ENCODE measurements at regions not wholly inside any gene's neighbourhood (a gene's known extent, or its start where the extent isn't known, plus 50 kb on each side); places are given as distances from the start of the nearest gene placed in this dataset.

DNA sequence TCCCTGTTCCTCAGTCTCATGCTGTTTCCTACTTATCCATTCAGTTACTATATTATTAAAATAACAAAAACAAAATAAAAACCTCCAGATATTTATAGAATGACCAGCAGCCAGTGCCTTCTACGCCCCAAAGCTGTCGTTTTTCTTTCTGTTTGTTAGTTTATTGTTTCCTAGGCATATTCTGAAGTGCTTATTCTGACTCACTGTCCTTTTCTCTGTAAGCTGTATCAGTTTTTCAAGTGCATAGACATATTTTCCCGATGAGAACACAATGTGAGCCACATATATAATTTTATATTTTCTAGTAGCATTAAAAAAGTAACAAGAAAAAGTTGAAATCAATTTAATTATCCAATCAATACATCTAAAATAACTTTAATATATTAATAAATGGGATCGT is 2158.6 kb upstream of the TENM3 start:
- TF ChIP-seq POLR2A (IDR thresholded peaks at IDR 0.05; ENCODE audit: borderline replicate concordance, extremely low read depth, insufficient read depth, insufficient read length), result no peak
- TF ChIP-seq EZH2 (IDR thresholded peaks at IDR 0.05), result no peak
- no peak for TF ChIP-seq EZH2phosphoT487 (IDR thresholded peaks at IDR 0.05; ENCODE audit: borderline replicate concordance)
- TF ChIP-seq, protein P1, sequence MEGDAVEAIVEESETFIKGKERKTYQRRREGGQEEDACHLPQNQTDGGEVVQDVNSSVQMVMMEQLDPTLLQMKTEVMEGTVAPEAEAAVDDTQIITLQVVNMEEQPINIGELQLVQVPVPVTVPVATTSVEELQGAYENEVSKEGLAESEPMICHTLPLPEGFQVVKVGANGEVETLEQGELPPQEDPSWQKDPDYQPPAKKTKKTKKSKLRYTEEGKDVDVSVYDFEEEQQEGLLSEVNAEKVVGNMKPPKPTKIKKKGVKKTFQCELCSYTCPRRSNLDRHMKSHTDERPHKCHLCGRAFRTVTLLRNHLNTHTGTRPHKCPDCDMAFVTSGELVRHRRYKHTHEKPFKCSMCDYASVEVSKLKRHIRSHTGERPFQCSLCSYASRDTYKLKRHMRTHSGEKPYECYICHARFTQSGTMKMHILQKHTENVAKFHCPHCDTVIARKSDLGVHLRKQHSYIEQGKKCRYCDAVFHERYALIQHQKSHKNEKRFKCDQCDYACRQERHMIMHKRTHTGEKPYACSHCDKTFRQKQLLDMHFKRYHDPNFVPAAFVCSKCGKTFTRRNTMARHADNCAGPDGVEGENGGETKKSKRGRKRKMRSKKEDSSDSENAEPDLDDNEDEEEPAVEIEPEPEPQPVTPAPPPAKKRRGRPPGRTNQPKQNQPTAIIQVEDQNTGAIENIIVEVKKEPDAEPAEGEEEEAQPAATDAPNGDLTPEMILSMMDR (IDR thresholded peaks at IDR 0.05 in 2 of 3, conservative IDR thresholded peaks at IDR 0.05 in 1 of 3; ENCODE audit: borderline replicate concordance in 1 of 3, insufficient read depth in 1 of 3, low read depth in 2 of 3, low read length in 2 of 3), result no peak
- TF ChIP-seq SRF (IDR thresholded peaks at IDR 0.05; ENCODE audit: low read depth), result no peak
- TF ChIP-seq, protein P2, sequence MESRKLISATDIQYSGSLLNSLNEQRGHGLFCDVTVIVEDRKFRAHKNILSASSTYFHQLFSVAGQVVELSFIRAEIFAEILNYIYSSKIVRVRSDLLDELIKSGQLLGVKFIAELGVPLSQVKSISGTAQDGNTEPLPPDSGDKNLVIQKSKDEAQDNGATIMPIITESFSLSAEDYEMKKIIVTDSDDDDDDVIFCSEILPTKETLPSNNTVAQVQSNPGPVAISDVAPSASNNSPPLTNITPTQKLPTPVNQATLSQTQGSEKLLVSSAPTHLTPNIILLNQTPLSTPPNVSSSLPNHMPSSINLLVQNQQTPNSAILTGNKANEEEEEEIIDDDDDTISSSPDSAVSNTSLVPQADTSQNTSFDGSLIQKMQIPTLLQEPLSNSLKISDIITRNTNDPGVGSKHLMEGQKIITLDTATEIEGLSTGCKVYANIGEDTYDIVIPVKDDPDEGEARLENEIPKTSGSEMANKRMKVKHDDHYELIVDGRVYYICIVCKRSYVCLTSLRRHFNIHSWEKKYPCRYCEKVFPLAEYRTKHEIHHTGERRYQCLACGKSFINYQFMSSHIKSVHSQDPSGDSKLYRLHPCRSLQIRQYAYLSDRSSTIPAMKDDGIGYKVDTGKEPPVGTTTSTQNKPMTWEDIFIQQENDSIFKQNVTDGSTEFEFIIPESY (IDR thresholded peaks at IDR 0.05; ENCODE audit: extremely low read depth, insufficient replicate concordance, low read length), result no peak
- TF ChIP-seq SP1 (IDR thresholded peaks at IDR 0.05; ENCODE audit: low read depth), result no peak
- no peak for TF ChIP-seq EGR1 (IDR thresholded peaks at IDR 0.05; ENCODE audit: low read depth)
- no peak for TF ChIP-seq REST (IDR thresholded peaks at IDR 0.05; ENCODE audit: low read depth)
- TF ChIP-seq POLR2AphosphoS5 (IDR thresholded peaks at IDR 0.05; ENCODE audit: low read depth, low read length), result no peak
- TF ChIP-seq, protein P3, sequence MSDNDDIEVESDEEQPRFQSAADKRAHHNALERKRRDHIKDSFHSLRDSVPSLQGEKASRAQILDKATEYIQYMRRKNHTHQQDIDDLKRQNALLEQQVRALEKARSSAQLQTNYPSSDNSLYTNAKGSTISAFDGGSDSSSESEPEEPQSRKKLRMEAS (IDR thresholded peaks at IDR 0.05), result no peak
- no peak for TF ChIP-seq RAD21 (IDR thresholded peaks at IDR 0.05; ENCODE audit: low read depth)
- TF ChIP-seq YY1 (IDR thresholded peaks at IDR 0.05; ENCODE audit: extremely low read depth, insufficient replicate concordance, low read depth, low read length), result no peak
- no peak for TF ChIP-seq ZNF274 (IDR thresholded peaks at IDR 0.05; ENCODE audit: low read depth, low read length)

Data from HCT116 (cell line).